H9 (cell line): ENCODE measurements at regions not wholly inside any gene's neighbourhood (a gene's known extent, or its start where the extent isn't known, plus 50 kb on each side); places are given as distances from the start of the nearest gene placed in this dataset.

Source experiments
- DNase-seq: peaks from one replicate; pipeline ENCODE4 v3.0.0-alpha.2; 2017
- H2AFZ ChIP-seq: one replicate; pipeline ENCODE4 v1.6.1; 2013; ENCODE audit warnings: mild to moderate bottlenecking, low read length, control low read depth, moderate library complexity
- H2AK5ac ChIP-seq: 2 replicates; pipeline ENCODE4 v1.6.1; 2013; ENCODE audit warnings: low read length, control low read depth, mixed read lengths; ENCODE audit not compliant: insufficient read length
- H2BK120ac ChIP-seq: one replicate; pipeline ENCODE4 v1.6.1; 2013; ENCODE audit warnings: low read depth, mild to moderate bottlenecking, low read length, control low read depth, inconsistent platforms; ENCODE audit not compliant: poor library complexity, severe bottlenecking
- H2BK12ac ChIP-seq: 2 replicates; pipeline ENCODE4 v1.6.1; 2013; ENCODE audit warnings: low read length, control low read depth, mixed read lengths, low read depth; ENCODE audit not compliant: insufficient read length
- H2BK15ac ChIP-seq: 2 replicates; pipeline ENCODE4 v1.6.1; 2013; ENCODE audit warnings: low read depth, low read length, control low read depth
- H2BK20ac ChIP-seq: one replicate; pipeline ENCODE4 v1.6.1; 2013; ENCODE audit warnings: low read depth, mild to moderate bottlenecking, low read length, control low read depth, inconsistent platforms; ENCODE audit not compliant: poor library complexity, severe bottlenecking
- H2BK5ac ChIP-seq: 2 replicates; pipeline ENCODE4 v1.6.1; 2013; ENCODE audit warnings: low read length, control low read depth, mixed read lengths; ENCODE audit not compliant: insufficient read length
- H3K14ac ChIP-seq: 2 replicates; pipeline ENCODE4 v1.6.1; 2013; ENCODE audit warnings: low read length, control low read depth; ENCODE audit not compliant: insufficient read depth
- H3K18ac ChIP-seq: 2 replicates; pipeline ENCODE4 v1.6.1; 2013; ENCODE audit warnings: low read depth, mild to moderate bottlenecking, mixed read lengths, low read length, control low read depth; ENCODE audit not compliant: insufficient read length
- H3K23ac ChIP-seq: 2 replicates; pipeline ENCODE4 v1.6.1; 2013; ENCODE audit warnings: low read length, control low read depth, mixed read lengths, low read depth; ENCODE audit not compliant: insufficient read length
- H3K23me2 ChIP-seq: 2 replicates; pipeline ENCODE4 v1.6.1; 2013; ENCODE audit warnings: low read depth, mild to moderate bottlenecking, mixed read lengths, low read length, control low read depth; ENCODE audit not compliant: insufficient read length, poor library complexity, severe bottlenecking
- H3K27ac ChIP-seq: 2 replicates; pipeline ENCODE4 v1.5.1; 2013; ENCODE audit warnings: low read length, control low read depth, mixed read lengths, low read depth; ENCODE audit not compliant: insufficient read length
- H3K27me3 ChIP-seq: 2 replicates; pipeline ENCODE4 v1.6.1; 2013; ENCODE audit warnings: low read length, control low read depth, inconsistent platforms; ENCODE audit not compliant: insufficient read depth
- H3K4ac ChIP-seq: 2 replicates; pipeline ENCODE4 v1.6.1; 2013; ENCODE audit warnings: low read depth, mild to moderate bottlenecking, control low read depth, inconsistent platforms, low read length, moderate library complexity
- H3K4me1 ChIP-seq: 2 replicates; pipeline ENCODE4 v1.6.1; 2013; ENCODE audit warnings: low read length, control low read depth, inconsistent platforms; ENCODE audit not compliant: insufficient read depth
- H3K4me2 ChIP-seq: 2 replicates; pipeline ENCODE4 v1.6.1; 2013; ENCODE audit warnings: low read length, control low read depth, mixed read lengths; ENCODE audit not compliant: insufficient read length, insufficient read depth
- H3K56ac ChIP-seq: 2 replicates; pipeline ENCODE4 v1.6.1; 2013; ENCODE audit warnings: low read depth, mild to moderate bottlenecking, mixed read lengths, low read length, control low read depth; ENCODE audit not compliant: insufficient read length
- H3K79me1 ChIP-seq: 2 replicates; pipeline ENCODE4 v1.6.1; 2013; ENCODE audit warnings: low read depth, mild to moderate bottlenecking, moderate library complexity, low read length, control low read depth, inconsistent platforms; ENCODE audit not compliant: insufficient read depth, poor library complexity, severe bottlenecking
- H3K79me2 ChIP-seq: 2 replicates; pipeline ENCODE4 v1.6.1; 2013; ENCODE audit warnings: low read length, control low read depth, inconsistent platforms; ENCODE audit not compliant: insufficient read depth
- H3K9ac ChIP-seq: 2 replicates; pipeline ENCODE4 v1.6.1; 2013; ENCODE audit warnings: low read length, control low read depth, mixed read lengths; ENCODE audit not compliant: insufficient read length; ENCODE audit errors: extremely low read depth
- H3K9me3 ChIP-seq: one replicate; pipeline ENCODE4 v1.6.1; 2013; ENCODE audit warnings: low read depth, low read length, inconsistent platforms; ENCODE audit not compliant: control insufficient read depth
- H3T11ph ChIP-seq: one replicate; pipeline ENCODE4 v1.6.1; 2013; ENCODE audit warnings: mild to moderate bottlenecking, low read length, control low read depth, inconsistent platforms
- H4K20me1 ChIP-seq: one replicate; pipeline ENCODE4 v1.6.1; 2013; ENCODE audit not compliant: control insufficient read depth, insufficient read length, insufficient read depth
- H4K5ac ChIP-seq: 2 replicates; pipeline ENCODE4 v1.6.1; 2013; ENCODE audit warnings: low read depth, mild to moderate bottlenecking, mixed read lengths, low read length, control low read depth; ENCODE audit not compliant: insufficient read length
- H4K8ac ChIP-seq: replicated peaks from 2 replicates; pipeline ENCODE4 v1.6.1; 2013; ENCODE audit warnings: low read length, control low read depth, mixed read lengths, low read depth; ENCODE audit not compliant: insufficient read length
- H4K91ac ChIP-seq: 2 replicates; pipeline ENCODE4 v1.6.1; 2013; ENCODE audit warnings: low read depth, mild to moderate bottlenecking, moderate library complexity, mixed read lengths, low read length, control low read depth; ENCODE audit not compliant: insufficient read length
- H3K27ac Mint-ChIP-seq, 3 experiments: 2 replicates in 2 of 3; 3 replicates in 1 of 3; pipeline ENCODE4 v1.8.0; 2020 to 2021; ENCODE audit warnings: mixed read lengths in 3 of 3, mild to moderate bottlenecking in 1 of 3, moderate library complexity in 1 of 3
- H3K27me3 Mint-ChIP-seq: 2 replicates; pipeline ENCODE4 v1.8.0; 2021; ENCODE audit warnings: low read depth, mild to moderate bottlenecking, moderate library complexity, mixed read lengths
- H3K36me3 Mint-ChIP-seq, 3 experiments: 2 replicates in 2 of 3; 3 replicates in 1 of 3; pipeline ENCODE4 v1.8.0; 2020 to 2021; ENCODE audit warnings: low read depth in 3 of 3, mixed read lengths in 3 of 3; ENCODE audit not compliant: insufficient read depth in 1 of 3
- H3K4me1 Mint-ChIP-seq, 2 experiments: 2 replicates each; pipeline ENCODE4 v1.8.0; 2020; ENCODE audit warnings: mixed read lengths in 2 of 2
- H3K4me3 Mint-ChIP-seq, 2 experiments: 2 replicates in 1 of 2; 3 replicates in 1 of 2; pipeline ENCODE4 v1.8.0; 2020 to 2021; ENCODE audit warnings: mild to moderate bottlenecking in 2 of 2, mixed read lengths in 2 of 2, moderate library complexity in 1 of 2
- H3K9me3 Mint-ChIP-seq, 2 experiments: 2 replicates in 1 of 2; 3 replicates in 1 of 2; pipeline ENCODE4 v1.8.0; 2020; ENCODE audit warnings: mild to moderate bottlenecking in 2 of 2, mixed read lengths in 2 of 2, moderate library complexity in 1 of 2
- WGBS: extraction: QIAGEN DNeasy Blood & Tissue Kit; methylation state at CpG from one replicate; pipeline ENCODE4 v1.1.7; 2013; ENCODE audit warnings: missing lambda C conversion rate, low lambda C conversion rate, mixed read lengths; ENCODE audit not compliant: insufficient read length; ENCODE audit errors: extremely low coverage; 5-methylcytosine and 5-hydroxymethylcytosine counted together
- TF ChIP-seq, protein P1 (sequence below): fragments of 200-600 bp; sonication (generic); conservative IDR thresholded peaks from 3 replicates; pipeline ENCODE4 v1.8.0; 2021; ENCODE audit warnings: antibody characterized with exemption, mild to moderate bottlenecking

DNA sequence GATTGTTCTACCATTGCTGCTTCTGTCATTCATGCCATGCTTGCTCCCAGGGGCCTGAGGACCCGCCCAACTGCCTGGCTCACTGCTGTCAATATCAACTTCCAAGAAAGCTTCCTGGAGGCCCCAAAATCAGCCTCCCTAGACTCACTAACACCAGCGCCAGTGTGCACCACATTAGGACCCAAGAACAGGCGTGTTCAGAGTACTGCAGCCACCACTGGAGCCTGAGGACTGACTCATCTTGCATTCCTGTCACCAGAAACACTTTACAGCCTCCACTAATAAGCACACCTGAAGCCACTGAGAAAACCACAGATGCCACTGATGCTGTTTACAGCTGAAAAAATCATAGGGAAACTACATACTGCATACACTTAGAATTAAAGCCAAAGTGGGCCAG lies 1284.3 kb downstream of the TYW1 start:
- no peak overlapping the region for H2BK5ac ChIP-seq
- no peaks in the 10 kb centered on the region for H3K79me1 ChIP-seq
- no peak overlapping the region for H3K23ac ChIP-seq
- no peaks in the 10 kb centered on the region for H3K27me3 ChIP-seq
- H3K79me2 ChIP-seq, result no peaks in the 10 kb centered on the region
- H2AK5ac ChIP-seq, result no peak overlapping the region
- Mint-ChIP-seq H3K4me3 (no peak overlapping the region), H3K4me1 (peaks cover 9 to 12% of the 10 kb centered on the region in 2 experiments), H3K9me3 (peaks cover 5 to 7% of the 10 kb centered on the region in 2 experiments; a peak in 3 of 5 replicates), H3K27ac (no peak overlapping the region), H3K27me3 (peaks cover 3% of the 10 kb centered on the region; the same call in 1 of the 2 replicates), H3K36me3 (peaks cover 0 to 2% (median 2%) of the 10 kb centered on the region in 3 experiments; a peak in 4 of 7 replicates)
- no peak overlapping the region for H3K18ac ChIP-seq
- H3T11ph ChIP-seq, result no peak overlapping the region
- no peak overlapping the region for H3K4ac ChIP-seq
- H3K9ac ChIP-seq, result no peak overlapping the region
- no peak overlapping the region for H2BK120ac ChIP-seq
- H4K5ac ChIP-seq, result no peak overlapping the region
- DNase-seq, result no peak
- no peaks in the 10 kb centered on the region for H3K23me2 ChIP-seq
- no peaks in the 10 kb centered on the region for H4K20me1 ChIP-seq
- no peak overlapping the region for H4K91ac ChIP-seq
- no peaks in the 10 kb centered on the region for H3K4me1 ChIP-seq
- no peak overlapping the region for H3K56ac ChIP-seq
- no CpG with 5 or more reads among the region's 3 CpGs for WGBS
- H4K8ac ChIP-seq, result no peak overlapping the region
- H3K9me3 ChIP-seq, result no peaks in the 10 kb centered on the region
- no peak overlapping the region for H3K14ac ChIP-seq
- TF ChIP-seq, protein P1, sequence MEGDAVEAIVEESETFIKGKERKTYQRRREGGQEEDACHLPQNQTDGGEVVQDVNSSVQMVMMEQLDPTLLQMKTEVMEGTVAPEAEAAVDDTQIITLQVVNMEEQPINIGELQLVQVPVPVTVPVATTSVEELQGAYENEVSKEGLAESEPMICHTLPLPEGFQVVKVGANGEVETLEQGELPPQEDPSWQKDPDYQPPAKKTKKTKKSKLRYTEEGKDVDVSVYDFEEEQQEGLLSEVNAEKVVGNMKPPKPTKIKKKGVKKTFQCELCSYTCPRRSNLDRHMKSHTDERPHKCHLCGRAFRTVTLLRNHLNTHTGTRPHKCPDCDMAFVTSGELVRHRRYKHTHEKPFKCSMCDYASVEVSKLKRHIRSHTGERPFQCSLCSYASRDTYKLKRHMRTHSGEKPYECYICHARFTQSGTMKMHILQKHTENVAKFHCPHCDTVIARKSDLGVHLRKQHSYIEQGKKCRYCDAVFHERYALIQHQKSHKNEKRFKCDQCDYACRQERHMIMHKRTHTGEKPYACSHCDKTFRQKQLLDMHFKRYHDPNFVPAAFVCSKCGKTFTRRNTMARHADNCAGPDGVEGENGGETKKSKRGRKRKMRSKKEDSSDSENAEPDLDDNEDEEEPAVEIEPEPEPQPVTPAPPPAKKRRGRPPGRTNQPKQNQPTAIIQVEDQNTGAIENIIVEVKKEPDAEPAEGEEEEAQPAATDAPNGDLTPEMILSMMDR, result no peak
- H2BK20ac ChIP-seq, result no peak overlapping the region
- H3K27ac ChIP-seq, result no peak overlapping the region
- H2AFZ ChIP-seq, result no peak overlapping the region
- no peak overlapping the region for H3K4me2 ChIP-seq
- no peak overlapping the region for H2BK15ac ChIP-seq
- H2BK12ac ChIP-seq, result no peak overlapping the region
